ENCODE measurements at regions not wholly inside any gene's neighbourhood (a gene's known extent, or its start where the extent isn't known, plus 50 kb on each side); places are given as distances from the start of the nearest gene placed in this dataset.
A peak's percentile ranks its signal among the peaks of the same experiment; 100 is the strongest.

DNA sequence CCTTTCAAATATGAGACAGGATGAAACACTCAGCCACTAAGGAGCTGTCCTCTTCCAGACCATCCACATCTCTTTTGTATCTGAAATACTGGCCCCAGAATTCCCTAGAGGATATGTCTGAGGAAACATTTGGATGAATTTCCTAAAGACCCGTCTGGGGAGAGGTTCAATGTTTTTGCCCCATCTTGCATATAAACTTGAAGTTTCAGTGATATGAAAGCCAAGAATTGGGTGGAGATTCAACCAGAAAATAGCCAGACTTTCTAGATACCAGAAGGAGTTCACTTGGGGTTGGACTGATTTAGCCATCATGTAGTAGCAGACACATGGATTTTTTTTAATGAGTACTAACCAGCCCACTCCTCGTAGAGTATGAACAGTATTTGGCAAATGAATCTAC, 182.0 kb downstream of the PLPP3 start:
- no peak for TF ChIP-seq CTCF (IDR thresholded peaks at IDR 0.05; ENCODE audit: insufficient read depth, low read length)
- H3K4me3 ChIP-seq (ENCODE audit: low read depth, low read length): no peak overlapping the region
- peak; percentile 66 for DNase-seq (ENCODE audit: low read depth)

DNA sequence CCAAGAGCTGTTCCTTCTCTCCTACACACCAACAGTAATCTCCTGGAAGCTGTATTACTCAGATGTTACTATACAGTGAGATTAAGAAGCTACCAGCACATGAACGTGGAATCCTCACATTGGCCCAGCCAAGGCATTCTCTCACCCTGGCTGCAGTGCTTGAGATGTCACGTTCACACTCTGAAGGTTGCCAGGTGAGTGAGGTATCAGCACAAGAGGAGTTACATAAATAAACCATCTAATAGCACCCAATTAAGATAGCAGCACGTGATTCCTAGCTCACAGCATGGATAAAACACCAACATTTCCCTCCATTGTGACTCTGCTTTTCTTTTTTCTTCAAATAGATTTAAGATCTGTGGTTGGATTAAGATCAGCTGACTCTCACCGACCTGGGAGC, 182.8 kb downstream of the PLPP3 start:
- no peak for DNase-seq (ENCODE audit: low read depth)
- no peak overlapping the region for H3K4me3 ChIP-seq (ENCODE audit: low read depth, low read length)
- no peak for TF ChIP-seq CTCF (IDR thresholded peaks at IDR 0.05; ENCODE audit: insufficient read depth, low read length)

DNA sequence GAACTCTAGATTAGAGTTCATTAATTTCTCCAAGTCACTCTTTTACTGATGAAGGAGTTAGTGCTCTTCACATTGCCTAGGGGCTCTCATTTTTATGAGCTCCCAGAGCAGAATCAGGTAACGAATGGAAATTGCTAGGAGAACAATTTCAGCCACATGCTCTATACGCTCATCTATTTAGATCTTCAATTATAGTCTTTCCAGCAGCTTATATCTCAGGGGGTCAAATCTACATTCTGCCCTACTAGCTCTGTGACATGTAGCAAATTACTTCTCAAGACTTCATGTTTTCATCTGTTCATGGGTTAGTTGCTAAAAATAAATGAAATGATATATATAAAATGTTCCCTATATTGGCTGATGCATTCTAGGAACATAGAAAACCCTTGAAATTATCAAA, 183.6 kb downstream of the PLPP3 start:
- TF ChIP-seq CTCF (IDR thresholded peaks at IDR 0.05; ENCODE audit: insufficient read depth, low read length): no peak
- DNase-seq (ENCODE audit: low read depth): no peak

GRCh38 chr1:56394298-56394697, 185.1 kb downstream of the PLPP3 start:
- no peak overlapping the region for H3K4me3 ChIP-seq (ENCODE audit: low read depth, low read length)
- peak; percentile 69 for DNase-seq (ENCODE audit: low read depth)
- TF ChIP-seq CTCF (IDR thresholded peaks at IDR 0.05; ENCODE audit: insufficient read depth, low read length): no peak

More for the DNA sequence above, 183.6 kb downstream of the PLPP3 start:
- no peak overlapping the region for H3K4me3 ChIP-seq (ENCODE audit: low read depth, low read length)

DNA sequence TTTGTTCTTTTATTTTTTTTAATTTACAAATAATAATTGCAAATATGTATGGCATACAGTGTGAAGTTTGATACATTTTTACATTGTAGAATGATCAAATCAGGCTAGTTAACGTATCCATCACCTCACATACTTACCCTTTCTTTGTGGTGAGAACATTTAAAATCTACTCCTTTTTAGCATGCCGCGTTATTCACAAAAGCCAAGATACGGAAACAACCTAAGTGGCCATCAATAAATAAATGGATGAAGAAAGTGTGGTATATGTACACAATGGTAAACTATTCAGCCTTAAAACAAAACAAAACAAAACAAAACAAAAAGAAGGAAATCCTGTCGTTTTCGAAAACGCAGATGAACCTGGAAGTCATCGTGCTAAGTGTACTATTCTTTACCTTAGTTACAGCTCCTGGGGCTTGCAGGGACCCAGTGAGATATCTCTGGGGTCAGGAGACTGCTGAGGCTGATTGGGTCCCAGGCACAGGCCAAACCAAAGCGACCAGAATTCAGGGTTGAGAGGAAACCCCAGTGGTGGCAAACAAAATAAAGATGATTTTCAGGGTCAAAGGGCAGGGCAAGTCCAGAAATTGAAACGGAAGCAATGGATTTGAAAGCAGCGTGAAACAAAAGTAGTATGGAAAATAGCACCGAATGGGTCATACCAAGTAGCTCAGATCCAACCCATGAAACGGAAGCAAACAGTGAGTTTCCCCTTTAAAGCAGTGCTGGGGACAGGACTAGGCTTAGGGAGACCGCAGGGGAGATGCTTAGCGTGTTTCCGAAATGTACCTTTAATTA, 188.2 kb downstream of the PLPP3 start:
- no peak overlapping the region for H3K4me3 ChIP-seq (ENCODE audit: low read depth, low read length)
- no peak for TF ChIP-seq CTCF (IDR thresholded peaks at IDR 0.05; ENCODE audit: insufficient read depth, low read length)
- DNase-seq (ENCODE audit: low read depth): no peak

DNA sequence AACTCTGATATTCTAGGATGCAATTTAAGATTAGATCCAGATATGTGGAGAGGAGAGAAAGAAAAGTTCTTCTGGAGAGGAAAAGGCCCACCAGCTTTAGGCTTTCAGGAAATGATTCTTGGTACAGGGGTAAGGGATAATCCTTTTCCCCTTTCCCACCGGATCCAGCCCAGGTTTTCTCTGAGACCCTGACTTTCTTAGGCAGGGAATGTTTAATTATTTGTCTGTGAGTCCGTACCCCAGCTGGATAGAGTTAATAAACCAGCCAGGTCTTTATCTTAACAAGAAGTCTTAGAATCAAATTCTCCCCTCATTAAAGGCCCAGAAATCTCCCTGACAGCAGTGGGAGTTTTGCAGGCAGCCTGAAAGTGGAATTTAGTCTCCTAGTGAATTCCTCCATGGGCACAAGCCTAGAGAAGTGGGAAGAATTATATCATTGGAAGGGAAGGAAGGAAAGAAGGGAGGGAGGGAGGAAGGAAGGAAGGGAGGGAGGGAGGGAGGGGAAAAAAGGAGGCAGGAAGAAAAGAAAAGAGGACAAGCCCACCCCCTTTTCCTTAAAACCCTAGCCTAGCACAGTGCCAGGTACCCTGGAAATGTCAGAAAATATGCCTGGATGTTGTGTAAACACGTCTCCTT, 189.0 kb downstream of the PLPP3 start:
- no peak for TF ChIP-seq CTCF (IDR thresholded peaks at IDR 0.05; ENCODE audit: insufficient read depth, low read length)
- no peak overlapping the region for H3K4me3 ChIP-seq (ENCODE audit: low read depth, low read length)
- DNase-seq (ENCODE audit: low read depth): no peak
